ENCODE measurements at regions not wholly inside any gene's neighbourhood (a gene's known extent, or its start where the extent isn't known, plus 50 kb on each side); places are given as distances from the start of the nearest gene placed in this dataset.

GRCh38 chr3:194757647-194758061, 72.0 kb downstream of the FAM43A start:
- no peak overlapping the region for H3K27ac ChIP-seq (ENCODE audit: extremely low read depth, low read depth, low read length)
- POLR2A ChIA-PET = interaction anchor here (1.2 kb wide), 1 partner anchor 71 kb away, joined by 3 read pairs; no protein-coding TSS in a partner anchor
- H3K4me1 ChIP-seq (ENCODE audit: control insufficient read depth, insufficient read depth, low read length) = no peaks in the 10 kb centered on the region
- no peaks in the 10 kb centered on the region for H3K9me3 ChIP-seq (ENCODE audit: control insufficient read depth, insufficient read depth, low read depth, low read length)
- CTCF ChIA-PET = no interaction called here
- H3K4me3 ChIP-seq (ENCODE audit: low read depth, low read length) = no peak overlapping the region
- H3K36me3 ChIP-seq (ENCODE audit: control insufficient read depth in 2 of 2, insufficient read depth in 1 of 2, low read length in 2 of 2) = no peaks in the 10 kb centered on the region
- TF ChIP-seq ZIC2 (tag by site-specific recombination; IDR thresholded peaks at IDR 0.05) = peak; percentile 72
- TF ChIP-seq KLF10 (tag by site-specific recombination; IDR thresholded peaks at IDR 0.05) = no peak
- TF ChIP-seq ZNF223 (tag by site-specific recombination; IDR thresholded peaks at IDR 0.05) = no peak
- TF ChIP-seq SCRT1 (tag by site-specific recombination; IDR thresholded peaks at IDR 0.05; ENCODE audit: borderline replicate concordance) = no peak
- no peak for TF ChIP-seq SP2 (tag by site-specific recombination; IDR thresholded peaks at IDR 0.05)
- no peak for TF ChIP-seq ZNF830 (tag by site-specific recombination; IDR thresholded peaks at IDR 0.05; ENCODE audit: low read depth)

GRCh38 chr3:194758716-194759115, 73.0 kb downstream of the FAM43A start:
- Histone ChIP-seq H3K9me3 (ENCODE audit: control insufficient read depth, insufficient read depth, low read depth, low read length) (no peaks in the 10 kb centered on the region), H3K4me3 (ENCODE audit: low read depth, low read length) (no peak overlapping the region), H3K36me3 (ENCODE audit: control insufficient read depth in 2 of 2, insufficient read depth in 1 of 2, low read length in 2 of 2) (no peaks in the 10 kb centered on the region), H3K27ac (ENCODE audit: extremely low read depth, low read depth, low read length) (no peak overlapping the region), H3K4me1 (ENCODE audit: control insufficient read depth, insufficient read depth, low read length) (no peaks in the 10 kb centered on the region)
- ChIA-PET CTCF (no interaction called here), POLR2A (no interaction called here)
- TF ChIP-seq ZNF18 (tag by site-specific recombination; IDR thresholded peaks at IDR 0.05) (no peak), PRDM10 (tag by site-specific recombination; IDR thresholded peaks at IDR 0.05) (peak; percentile 67; the same call in 1 of the 2 replicates)

- Histone ChIP-seq H3K27ac (ENCODE audit: extremely low read depth, low read depth, low read length) (no peak overlapping the region), H3K36me3 (ENCODE audit: control insufficient read depth in 2 of 2, insufficient read depth in 1 of 2, low read length in 2 of 2) (no peaks in the 10 kb centered on the region), H3K9me3 (ENCODE audit: control insufficient read depth, insufficient read depth, low read depth, low read length) (no peaks in the 10 kb centered on the region), H3K4me1 (ENCODE audit: control insufficient read depth, insufficient read depth, low read length) (no peaks in the 10 kb centered on the region), H3K4me3 (ENCODE audit: low read depth, low read length) (no peak overlapping the region)
- POLR2A ChIA-PET = no interaction called here
- CTCF ChIA-PET = interaction anchor here (0.5 to 0.9 kb wide), 3 partner anchors 295 to 611 kb away, joined by 3 to 6 read pairs (median 4); no protein-coding TSS in a partner anchor
- TF ChIP-seq ZNF37A (tag by site-specific recombination; IDR thresholded peaks at IDR 0.05) (no peak), ZFP41 (tag by site-specific recombination; IDR thresholded peaks at IDR 0.05; ENCODE audit: borderline replicate concordance) (no peak), OVOL3 (tag by site-specific recombination; IDR thresholded peaks at IDR 0.05) (no peak), TSHZ1 (tag by site-specific recombination; IDR thresholded peaks at IDR 0.05; ENCODE audit: borderline replicate concordance) (no peak), ZNF292 (tag by site-specific recombination; IDR thresholded peaks at IDR 0.05; ENCODE audit: borderline replicate concordance, low read depth) (no peak), ZBTB26 (tag by site-specific recombination; optimal IDR thresholded peaks at IDR 0.05) (no peak), ZNF670 (tag by site-specific recombination; IDR thresholded peaks at IDR 0.05; ENCODE audit: low read depth) (no peak), MEIS1 (CRISPR knock-in tag; IDR thresholded peaks at IDR 0.05; ENCODE audit: borderline replicate concordance) (no peak), ELK4 (IDR thresholded peaks at IDR 0.05; ENCODE audit: borderline replicate concordance, low read depth, low read length) (no peak), YY1 (tag by site-specific recombination; IDR thresholded peaks at IDR 0.05) (no peak), ZBTB21 (tag by site-specific recombination; IDR thresholded peaks at IDR 0.05) (peak; percentile 37; the same call in 1 of the 2 replicates), IKZF3 (tag by site-specific recombination; IDR thresholded peaks at IDR 0.05) (0 out of 2 replicates have a peak, but pooled peaks have one; percentile 10)
Measured at GRCh38 chr3:194760494-194761137, 74.9 kb downstream of the FAM43A start.
